ENCODE measurements at regions not wholly inside any gene's neighbourhood (a gene's known extent, or its start where the extent isn't known, plus 50 kb on each side); places are given as distances from the start of the nearest gene placed in this dataset.

- TF ChIP-seq CTCF (IDR thresholded peaks at IDR 0.05) (no peak), POLR2A (IDR thresholded peaks at IDR 0.05) (no peak)
Measured at GRCh38 chr11:32221476-32222032, 130.7 kb downstream of the RCN1 start.

Data from thyroid gland (tissue), 4 donors.